HG03432 (cell line): ENCODE measurements at regions not wholly inside any gene's neighbourhood (a gene's known extent, or its start where the extent isn't known, plus 50 kb on each side); places are given as distances from the start of the nearest gene placed in this dataset.
"Not testable (repeated sequence)": the region's sequence is repeated elsewhere in the genome, so short reads cannot be mapped to it uniquely, and the experiment has no call there.

Experiments
- ATAC-seq: cut with Tn5 transposase; IDR thresholded peaks from one replicate; pipeline ENCODE4 v1.9.1; 2021; ENCODE audit warnings: mild to moderate bottlenecking, moderate library complexity; ENCODE audit not compliant: unreplicated experiment

DNA sequence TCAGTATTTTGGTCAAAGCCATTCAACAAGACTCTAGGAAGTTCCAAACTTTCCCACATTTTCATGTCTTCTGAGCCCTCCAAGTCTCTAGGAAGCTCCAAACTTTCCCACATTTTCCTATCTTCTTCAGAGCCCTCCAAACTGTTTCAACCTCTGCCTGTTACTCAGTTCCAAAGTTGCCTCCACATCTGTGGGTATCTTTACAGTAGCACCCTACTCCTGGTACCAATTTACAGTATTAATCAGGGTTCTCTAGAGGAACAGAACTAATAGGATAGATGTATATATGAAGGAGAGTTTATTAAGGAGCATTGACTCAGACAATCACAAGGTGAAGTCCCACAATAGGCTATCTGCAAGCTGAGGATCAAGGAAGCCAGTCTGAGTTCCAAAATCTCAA is 296.0 kb upstream of the CCL2 start:
- ATAC-seq, result not testable (repeated sequence)

DNA sequence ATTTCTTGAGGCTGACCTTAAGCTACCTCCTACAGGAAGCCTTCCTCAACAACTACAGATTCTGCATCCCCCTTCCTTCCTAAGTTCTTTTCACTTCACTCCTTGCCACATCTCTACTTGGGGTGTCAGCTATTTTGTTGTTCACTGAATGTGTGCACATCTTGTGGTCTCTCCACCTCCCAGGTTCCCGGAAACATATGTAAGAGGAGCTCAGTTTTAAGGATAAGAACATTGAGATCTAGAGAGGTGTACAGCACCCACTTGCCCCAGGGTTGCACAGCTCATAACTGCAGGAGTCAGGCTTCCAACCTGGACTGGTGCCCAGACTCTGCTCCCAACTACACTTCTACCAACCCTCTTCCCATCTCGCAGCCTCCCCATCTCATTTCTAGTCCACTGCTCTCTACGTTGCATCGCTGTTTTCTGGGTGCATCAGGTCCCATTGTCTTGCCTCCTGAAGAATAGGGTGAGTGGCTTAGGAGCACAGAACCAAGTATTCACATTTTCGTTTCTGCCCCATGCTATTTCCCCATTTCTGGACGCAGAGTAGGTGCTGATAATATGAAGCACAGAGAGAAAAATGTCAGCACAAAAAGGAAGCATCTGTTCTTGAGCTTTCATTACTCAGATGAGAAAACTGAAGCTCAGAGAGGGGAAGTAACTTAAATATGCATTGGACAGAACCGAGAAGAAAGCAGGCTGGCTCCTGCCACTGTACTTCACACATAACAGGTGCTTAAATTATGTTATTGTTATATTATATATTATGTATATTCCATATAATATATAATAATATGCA is 292.0 kb upstream of the CCL2 start:
- no peak for ATAC-seq

DNA sequence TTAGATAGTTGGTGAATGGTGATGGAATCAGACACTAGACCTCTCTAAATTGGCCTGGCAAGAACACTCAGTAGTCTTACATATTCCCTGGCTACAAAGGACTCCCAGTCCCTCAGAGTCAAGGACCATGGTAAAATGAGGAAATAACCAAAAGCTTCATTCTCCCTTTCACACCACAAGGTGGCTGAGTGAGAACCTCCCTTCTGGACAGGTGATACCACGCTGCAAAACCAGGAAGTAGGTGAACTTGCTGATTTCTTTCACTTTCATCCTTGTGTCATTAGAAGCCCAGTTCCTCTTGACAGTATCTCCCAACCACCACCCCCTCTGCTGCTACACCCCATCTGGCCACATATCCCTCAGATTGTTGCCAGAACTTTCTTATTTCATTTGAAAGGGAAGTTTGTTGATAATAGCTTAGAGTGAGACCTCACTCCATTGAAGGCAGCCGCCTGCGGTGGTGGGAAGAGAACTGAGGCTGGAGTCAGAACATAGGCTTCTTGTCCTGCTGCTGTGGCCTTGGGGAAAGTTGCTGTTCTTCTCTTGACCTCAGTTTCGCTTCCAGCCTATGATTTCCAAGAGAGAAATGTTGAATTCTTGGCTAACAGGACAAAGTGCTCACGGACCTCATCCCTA is 290.6 kb upstream of the CCL2 start:
- peak; percentile 74 for ATAC-seq

DNA sequence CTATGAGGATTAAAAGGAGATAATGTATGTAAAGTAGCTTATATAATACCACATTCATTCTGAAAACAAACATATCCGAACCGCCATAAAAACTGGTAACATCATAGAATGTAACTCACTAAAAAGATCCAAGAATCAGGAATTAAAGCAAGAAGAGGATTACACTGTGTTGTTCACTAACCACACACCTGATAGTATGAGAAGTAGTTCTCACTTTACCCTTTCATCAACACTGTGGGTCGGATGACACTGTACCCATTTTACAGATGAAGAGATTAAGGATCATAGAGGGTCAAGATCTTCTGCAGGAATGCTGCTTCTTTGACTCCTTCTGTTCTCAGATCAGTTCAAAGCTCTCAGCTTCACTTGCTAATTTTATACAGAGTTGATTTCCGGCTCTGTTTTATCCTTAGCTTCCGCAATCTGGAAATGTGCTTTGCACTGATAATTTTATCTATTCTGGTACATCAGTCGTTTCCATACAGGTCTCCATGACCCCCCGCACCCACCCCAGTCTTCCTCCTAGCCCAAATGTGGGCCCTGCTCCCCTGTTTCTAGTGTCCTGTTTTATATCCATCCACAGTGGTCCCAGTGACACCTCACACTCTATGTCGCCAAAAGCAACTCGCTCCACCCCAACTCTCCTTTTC is 288.6 kb upstream of the CCL2 start:
- no peak for ATAC-seq

DNA sequence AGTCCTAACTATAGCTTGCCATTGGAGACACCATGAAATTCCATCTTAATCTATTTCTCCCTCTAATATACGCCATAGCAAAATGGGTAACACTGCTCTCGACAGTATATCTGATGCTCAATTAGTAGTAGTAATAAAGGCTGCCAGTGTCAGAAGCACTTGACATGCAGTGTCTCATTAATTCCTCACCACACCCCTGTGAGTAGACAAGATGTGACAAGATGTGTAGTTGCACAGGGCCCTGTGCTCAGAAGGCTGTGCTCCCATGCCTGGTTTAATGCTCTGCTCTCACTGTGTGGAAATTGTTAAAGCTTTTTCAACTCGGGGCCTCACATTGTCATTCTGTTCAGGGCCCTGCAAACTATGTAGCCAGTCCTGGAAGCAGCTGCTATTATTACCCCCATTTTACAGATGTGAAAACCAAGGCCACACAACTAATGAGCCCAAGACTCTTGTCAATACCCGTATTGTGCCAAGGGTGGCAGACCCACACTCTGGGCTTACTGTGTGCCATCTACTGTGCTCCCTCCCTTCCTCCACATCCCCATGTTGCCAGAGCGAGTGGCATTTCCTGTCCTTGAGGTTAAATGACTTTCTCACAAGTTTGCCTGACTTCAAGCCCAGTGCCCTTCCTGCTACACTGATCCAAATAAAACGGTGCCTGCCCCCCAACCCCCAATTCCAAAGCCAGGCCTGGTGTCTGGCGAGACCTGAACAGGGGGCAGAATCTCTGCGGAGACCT is 287.3 kb upstream of the CCL2 start:
- no peak for ATAC-seq

DNA sequence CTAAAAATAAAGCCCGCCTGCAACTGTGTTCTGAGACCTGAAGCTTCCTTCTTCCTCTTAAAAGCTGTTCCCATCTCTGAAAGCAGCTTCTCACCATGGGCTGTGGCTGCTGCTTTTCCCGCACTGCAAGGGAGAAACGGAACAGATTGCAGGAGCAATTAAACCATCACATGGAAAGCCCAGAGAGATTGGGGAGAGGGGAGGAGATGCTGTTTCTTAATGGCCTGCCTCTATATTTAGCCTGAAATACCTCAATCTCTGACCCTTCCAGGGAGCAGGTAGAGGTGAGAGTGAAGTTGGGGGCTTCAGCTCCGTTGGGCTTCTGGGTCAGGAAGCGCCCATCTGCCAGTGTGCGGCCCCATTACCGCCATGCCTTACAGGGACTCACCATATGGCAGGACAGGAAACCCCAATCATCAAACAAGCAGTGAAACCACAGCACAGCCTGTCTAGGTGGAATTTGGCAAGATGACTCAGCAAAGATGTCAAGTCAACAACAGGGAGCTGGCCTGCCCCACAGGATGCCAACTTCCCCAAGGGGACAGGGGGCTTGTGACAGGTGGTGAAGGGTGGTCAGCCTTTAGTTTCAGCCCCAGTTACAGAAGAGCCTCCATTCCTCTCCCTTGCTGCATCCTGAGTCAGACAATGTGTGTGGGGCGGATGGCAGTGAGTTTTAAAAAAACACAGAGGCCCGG is 286.6 kb upstream of the CCL2 start:
- ATAC-seq, result peak; percentile 73

DNA sequence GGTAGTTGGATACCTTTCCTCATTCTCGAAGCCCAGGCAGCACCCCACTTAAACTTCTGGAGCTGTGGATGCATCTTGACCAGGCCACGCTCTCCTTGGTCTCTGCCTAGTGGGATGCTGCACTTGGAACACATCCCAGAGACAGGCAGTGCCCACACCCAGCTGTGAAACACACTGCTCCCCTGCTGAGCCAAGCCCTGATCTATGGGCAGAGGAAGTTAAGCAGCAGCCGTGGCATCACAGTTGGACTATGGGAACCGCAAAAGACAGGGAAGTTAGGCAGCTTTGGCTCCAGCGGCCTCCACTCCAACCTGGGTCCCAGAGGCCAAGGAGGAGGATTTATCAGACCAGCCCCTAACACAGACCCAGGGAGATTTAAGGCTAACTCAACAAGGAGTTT is 284.8 kb upstream of the CCL2 start:
- no peak for ATAC-seq

DNA sequence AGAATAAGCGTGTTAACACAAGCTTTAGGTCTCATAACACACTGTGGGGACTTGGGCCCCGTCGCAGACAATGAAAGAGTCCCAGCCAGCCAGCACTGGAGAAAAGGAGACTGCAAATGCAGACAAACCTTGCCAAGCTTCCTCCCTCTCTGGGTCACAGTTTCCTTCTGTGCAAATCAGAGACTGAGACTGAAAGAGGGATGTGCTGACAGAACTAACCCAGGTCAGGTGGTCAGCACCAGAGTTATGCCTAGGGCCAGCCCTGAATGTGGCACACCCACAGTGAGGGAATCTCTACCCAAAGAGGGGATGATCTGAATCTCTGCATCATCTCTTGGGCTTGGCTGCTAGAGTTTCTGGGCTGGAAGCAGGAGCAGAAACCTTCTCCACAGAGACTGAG is 282.3 kb upstream of the CCL2 start:
- ATAC-seq, result no peak

DNA sequence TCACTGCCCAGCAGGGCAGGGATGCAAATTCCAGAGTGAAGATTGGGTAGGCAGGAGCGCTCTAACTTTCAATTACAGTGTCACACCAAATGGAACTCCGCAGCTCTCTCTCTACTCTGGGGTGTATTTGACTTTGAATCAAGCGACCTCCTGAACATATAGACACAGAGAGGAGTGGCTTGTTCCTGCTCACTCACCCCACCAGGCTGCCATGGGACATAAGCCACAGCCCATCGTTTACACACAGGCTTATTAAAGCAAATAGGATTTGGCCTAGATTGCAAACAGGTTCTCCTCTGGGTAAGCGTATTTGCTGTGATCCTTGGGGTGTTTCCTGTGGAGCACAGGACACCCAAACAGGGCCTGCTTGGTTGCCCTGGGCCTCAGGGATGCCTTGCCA is 281.6 kb upstream of the CCL2 start:
- ATAC-seq, result no peak

DNA sequence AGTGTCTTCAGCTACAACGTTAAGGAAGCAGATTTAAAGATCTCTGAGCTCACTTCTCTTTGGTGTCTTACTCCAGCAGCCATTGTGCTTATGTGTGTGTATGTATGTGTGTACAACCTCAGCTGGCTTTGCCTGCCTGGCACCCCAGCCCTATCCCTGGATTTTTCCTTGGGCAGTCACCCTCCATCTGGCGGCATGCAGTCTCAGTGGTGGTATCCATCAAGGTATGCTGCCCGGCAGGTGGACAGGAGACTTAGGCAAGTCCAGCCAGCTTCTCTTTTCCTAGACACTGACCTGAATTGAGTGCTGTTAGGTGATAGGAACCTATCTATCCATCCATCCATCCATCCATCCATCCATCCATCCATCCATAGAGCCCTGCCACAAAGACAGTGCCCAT is 280.8 kb upstream of the CCL2 start:
- no peak for ATAC-seq

DNA sequence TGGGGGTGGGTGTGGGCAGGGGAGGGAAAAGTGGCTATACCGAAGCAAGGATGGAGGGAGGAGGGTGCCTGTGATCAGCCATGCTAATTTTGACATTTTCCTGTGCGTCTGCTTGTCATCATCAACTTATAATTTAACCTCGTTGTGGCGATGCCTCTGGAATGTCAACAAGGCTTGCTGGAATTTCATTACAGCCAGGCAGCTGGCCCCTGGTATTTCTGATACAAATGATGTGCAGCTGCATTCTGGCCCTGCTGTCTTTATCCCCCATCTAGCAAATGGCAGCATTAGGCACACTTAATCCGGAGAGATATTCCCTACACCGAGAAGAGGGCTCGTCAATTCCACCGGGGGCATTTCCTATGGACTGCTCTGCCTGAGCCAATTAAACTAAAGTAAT is 278.3 kb upstream of the CCL2 start:
- no peak for ATAC-seq

DNA sequence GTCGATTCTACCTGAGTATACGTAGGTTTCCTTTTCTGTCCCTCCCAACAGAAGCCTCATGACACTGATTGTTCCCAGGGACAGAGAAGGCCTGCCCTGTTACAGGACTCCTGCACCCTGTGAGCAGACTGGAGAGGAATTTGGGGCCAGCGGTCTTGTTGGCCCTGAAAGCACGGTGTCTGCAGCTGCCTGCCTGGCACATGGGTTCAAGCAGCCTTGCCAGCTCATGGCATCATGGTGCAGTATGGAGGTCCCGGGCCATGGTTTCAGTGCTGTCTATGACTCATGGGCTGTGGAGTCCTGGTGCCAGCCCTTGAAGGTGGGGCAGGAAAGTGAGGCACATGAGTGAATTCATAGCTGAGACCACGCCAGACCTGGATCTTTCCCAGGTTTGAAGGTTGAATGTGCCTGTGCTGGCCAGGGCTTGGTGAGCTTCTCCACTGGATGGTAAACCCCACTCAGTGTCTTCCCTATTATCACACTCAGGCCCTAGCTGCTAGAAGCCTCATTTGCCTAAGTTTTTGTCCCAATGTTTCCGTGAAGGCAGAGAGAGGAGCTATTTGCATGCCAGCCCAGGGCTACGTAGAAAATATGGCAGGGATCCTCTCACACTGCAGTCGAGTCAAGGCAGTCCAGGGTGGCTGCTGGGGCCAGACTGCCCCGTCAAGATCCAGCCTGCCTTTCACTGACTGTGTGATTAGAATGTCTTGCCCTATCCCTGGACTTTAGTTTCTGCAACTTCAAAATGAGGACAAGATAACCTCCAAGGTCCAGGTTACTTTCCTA is 277.2 kb upstream of the CCL2 start:
- no peak for ATAC-seq

DNA sequence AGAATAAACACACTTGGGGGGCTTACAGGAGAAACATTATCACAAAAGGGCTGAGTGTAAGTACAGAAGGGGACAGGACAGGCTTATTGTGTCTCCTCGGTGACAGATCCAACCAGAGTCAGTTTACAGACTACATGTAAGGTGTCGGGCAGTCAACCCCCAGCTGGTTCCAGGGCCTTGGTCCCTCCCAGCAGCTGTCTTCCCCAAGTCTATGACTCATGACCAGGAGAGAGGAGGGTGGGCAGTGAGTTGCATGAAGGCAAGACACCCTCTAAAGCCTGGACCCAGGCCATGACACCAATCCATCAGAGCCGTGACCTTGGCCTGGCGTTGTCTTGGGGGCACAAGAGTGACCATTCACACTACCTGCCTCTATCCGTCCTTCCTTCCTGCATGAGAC is 276.2 kb upstream of the CCL2 start:
- no peak for ATAC-seq

DNA sequence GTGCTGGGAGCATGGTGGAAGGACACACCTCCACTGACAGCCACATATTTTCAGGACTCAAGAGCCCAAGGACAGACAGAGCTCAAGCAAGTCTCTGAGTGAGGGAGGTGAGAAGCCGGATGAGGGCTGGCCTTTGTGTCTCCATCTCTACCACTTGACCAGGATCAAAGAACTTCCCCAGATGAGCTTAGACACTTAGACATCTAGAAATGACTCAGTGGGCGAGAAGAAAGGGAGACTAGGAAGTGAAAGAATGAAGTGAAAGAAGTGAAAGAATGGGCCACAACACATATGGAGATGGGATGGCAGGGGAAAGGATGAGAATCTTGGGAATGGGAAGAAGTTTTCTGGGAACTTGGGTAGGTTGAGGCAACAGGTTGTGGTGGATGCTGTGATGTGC is 274.9 kb upstream of the CCL2 start:
- ATAC-seq, result no peak

DNA sequence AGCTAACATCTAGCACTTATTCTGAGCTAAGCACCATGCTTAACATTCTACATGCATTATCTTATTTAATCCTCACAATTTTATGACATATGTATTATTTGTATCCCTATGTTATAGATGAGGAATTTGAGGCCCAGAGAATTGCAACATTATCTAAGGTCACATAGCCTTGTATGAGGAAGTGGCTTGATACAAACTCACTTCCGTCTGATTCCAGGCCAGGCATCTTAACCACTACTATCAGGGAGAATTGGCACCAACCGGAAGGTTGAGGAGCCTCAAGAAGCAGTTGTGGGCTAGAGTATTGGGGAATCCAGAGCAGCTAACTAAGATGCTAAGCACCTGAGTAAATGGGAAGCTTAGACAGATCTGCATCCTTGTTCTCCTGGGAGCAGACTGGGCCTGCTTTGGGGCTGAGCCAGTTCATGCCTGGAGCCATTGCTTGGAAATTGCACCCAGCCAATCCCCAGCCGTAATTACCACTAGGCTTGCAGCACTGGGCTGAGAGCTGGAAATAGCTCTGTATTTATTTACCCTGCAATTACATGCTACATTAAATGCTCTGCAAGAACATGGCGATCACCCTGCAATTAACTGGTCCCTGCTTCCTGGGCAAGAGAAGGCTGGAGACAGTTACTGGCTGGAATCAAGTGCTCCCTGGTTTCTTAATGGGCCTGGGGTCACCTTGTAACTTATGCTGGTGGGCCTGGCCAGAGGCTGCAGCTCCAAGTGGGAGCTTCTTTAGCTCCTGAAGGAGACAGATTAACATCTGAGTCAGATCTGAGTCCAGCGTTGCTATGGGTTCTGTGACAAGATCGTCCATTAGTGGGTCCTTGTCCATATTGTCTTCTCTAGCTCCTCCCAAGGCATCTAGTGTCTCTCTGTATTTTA is 273.1 kb upstream of the CCL2 start:
- no peak for ATAC-seq

DNA sequence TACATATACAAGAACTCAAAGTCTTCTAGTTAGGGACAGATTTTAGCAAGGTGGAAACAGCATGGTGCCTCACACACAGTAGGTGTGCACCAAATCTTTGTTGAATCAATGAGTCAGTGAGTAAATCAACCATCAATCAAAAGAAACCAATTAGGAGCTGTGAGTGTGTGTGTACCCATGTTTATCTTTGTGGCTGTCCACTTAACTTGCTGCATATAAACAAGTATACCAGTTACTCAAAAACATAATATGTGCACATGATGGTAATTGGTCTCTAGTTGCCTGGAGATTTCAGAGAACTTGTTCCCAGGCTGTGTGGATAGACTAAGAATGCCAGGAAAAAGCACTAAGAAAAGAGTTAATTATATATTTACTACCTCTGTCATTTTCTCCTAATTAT is 272.2 kb upstream of the CCL2 start:
- ATAC-seq, result no peak

DNA sequence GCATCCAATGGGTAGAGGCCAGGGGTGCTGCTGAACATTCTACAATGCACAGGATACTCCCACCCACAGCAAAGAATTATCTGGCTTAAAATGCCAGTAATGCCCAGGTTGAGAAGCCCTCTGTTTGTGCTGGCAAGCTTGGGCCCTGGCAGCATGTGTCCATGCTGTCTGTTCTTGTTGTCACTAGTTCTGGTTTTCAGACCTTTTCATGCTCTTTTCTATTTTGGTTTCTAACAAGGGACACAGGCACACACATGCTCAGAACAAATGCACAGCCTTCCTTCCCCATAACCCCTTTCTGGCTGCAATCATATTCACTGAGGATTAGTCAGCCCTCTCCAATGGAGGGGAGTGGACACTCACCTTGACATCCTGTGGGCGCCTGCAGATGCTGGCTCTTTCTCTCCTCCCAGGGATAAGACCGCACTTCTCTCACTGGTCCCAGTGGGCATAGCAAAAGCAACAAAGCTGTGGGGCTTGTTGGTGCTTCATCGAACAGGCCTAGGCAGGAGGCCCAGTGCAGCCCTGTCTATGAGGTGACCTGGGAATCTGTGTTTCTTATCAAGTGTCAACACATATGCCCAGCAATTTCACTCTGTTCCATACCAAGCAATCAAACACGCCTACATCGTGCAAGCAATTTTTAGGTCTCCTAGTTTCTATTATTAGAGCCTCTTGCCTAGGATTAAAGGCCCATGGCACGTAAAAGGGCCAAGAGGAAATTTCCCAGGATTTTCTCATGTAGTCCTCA is 271.1 kb upstream of the CCL2 start:
- no peak for ATAC-seq

DNA sequence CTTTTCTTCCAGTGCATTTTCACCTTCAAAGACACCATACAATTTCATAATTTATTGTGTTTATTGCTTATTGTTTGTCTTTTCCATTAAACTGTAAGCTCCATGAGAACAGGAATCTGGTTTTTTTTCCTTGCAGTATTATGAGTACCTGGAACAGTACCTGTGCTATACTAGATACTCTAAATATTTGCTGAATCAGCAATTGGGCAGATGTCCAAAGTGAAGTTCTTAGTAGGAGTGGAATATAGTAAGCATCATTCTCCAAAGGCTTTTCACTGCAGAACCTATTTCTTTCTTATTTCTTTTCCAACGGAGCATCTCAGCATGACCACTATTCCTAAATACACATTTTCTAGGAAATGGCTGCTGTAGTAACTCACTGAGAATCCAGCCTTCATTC is 269.0 kb upstream of the CCL2 start:
- no peak for ATAC-seq
